ENCODE measurements at regions not wholly inside any gene's neighbourhood (a gene's known extent, or its start where the extent isn't known, plus 50 kb on each side); places are given as distances from the start of the nearest gene placed in this dataset.

- no peak for TF ChIP-seq POLR2A (IDR thresholded peaks at IDR 0.05)
- TF ChIP-seq CTCF (IDR thresholded peaks at IDR 0.05): no peak
- intact Hi-C loops (cut with DNase I): no loop called here
- no peak for DNase-seq
- Histone ChIP-seq H3K4me1 (no peaks in the 10 kb centered on the region), H3K27me3 (no peaks in the 10 kb centered on the region), H3K4me3 (replicated peaks in 1 of 3) (no peak overlapping the region), H3K36me3 (no peaks in the 10 kb centered on the region), H3K9me3 (no peaks in the 10 kb centered on the region), H3K27ac (no peak overlapping the region)
- WGBS, 2 donors: 55 to 72% methylated on average over 4 to 5 of the region's 5 CpGs
Observed at GRCh38 chr19:29329460-29330134, 116.6 kb upstream of the UQCRFS1 start.

- no peak for DNase-seq
- WGBS, 2 donors: 69 to 74% methylated on average over 5 of the region's 5 CpGs
- intact Hi-C loops (cut with DNase I): no loop called here
- no peak for TF ChIP-seq POLR2A (IDR thresholded peaks at IDR 0.05)
- no peak for TF ChIP-seq CTCF (IDR thresholded peaks at IDR 0.05)
- Histone ChIP-seq H3K36me3 (no peaks in the 10 kb centered on the region), H3K4me3 (replicated peaks in 1 of 3) (no peak overlapping the region), H3K27me3 (no peaks in the 10 kb centered on the region), H3K4me1 (no peaks in the 10 kb centered on the region), H3K9me3 (no peaks in the 10 kb centered on the region), H3K27ac (no peak overlapping the region)
Observed at GRCh38 chr19:29336425-29336824, 123.5 kb upstream of the UQCRFS1 start.

GRCh38 chr19:29337029-29337428, 124.1 kb upstream of the UQCRFS1 start:
- WGBS, 2 donors: 65 to 69% methylated on average over 6 of the region's 6 CpGs
- H3K36me3 ChIP-seq: no peaks in the 10 kb centered on the region

GRCh38 chr19:29338480-29338879, 125.5 kb upstream of the UQCRFS1 start:
- Histone ChIP-seq H3K27me3 (no peaks in the 10 kb centered on the region), H3K27ac (no peak overlapping the region), H3K36me3 (no peaks in the 10 kb centered on the region), H3K4me1 (no peaks in the 10 kb centered on the region), H3K9me3 (no peaks in the 10 kb centered on the region), H3K4me3 (replicated peaks in 1 of 3) (no peak overlapping the region)
- 41 to 74% methylated on average over 1 of the region's 1 CpG for WGBS, 2 donors
- intact Hi-C loops (cut with DNase I): no loop called here
- DNase-seq: no peak
- no peak for TF ChIP-seq CTCF (IDR thresholded peaks at IDR 0.05)
- no peak for TF ChIP-seq POLR2A (IDR thresholded peaks at IDR 0.05)

More at GRCh38 chr19:29337029-29337428, 124.1 kb upstream of the UQCRFS1 start:
- Histone ChIP-seq H3K27ac (no peak overlapping the region), H3K9me3 (no peaks in the 10 kb centered on the region), H3K4me3 (replicated peaks in 1 of 3) (no peak overlapping the region), H3K4me1 (no peaks in the 10 kb centered on the region), H3K27me3 (no peaks in the 10 kb centered on the region)
- intact Hi-C loops (cut with DNase I): no loop called here
- no peak for DNase-seq
- TF ChIP-seq CTCF (IDR thresholded peaks at IDR 0.05): no peak
- TF ChIP-seq POLR2A (IDR thresholded peaks at IDR 0.05): no peak

- no peak overlapping the region for H3K27ac ChIP-seq
- intact Hi-C loops (cut with DNase I): no loop called here
- no peak overlapping the region for H3K4me3 ChIP-seq (replicated peaks in 1 of 3)
- H3K4me1 ChIP-seq: no peaks in the 10 kb centered on the region
- no peaks in the 10 kb centered on the region for H3K9me3 ChIP-seq
- DNase-seq: no peak
- 86 to 95% methylated on average over 1 of the region's 1 CpG for WGBS, 2 donors
- TF ChIP-seq CTCF (IDR thresholded peaks at IDR 0.05): no peak
- no peak for TF ChIP-seq POLR2A (IDR thresholded peaks at IDR 0.05)
- H3K27me3 ChIP-seq: no peaks in the 10 kb centered on the region
- H3K36me3 ChIP-seq: no peaks in the 10 kb centered on the region
Observed at GRCh38 chr19:29342721-29343120, 129.8 kb upstream of the UQCRFS1 start.
